ENCODE measurements at regions not wholly inside any gene's neighbourhood (a gene's known extent, or its start where the extent isn't known, plus 50 kb on each side); places are given as distances from the start of the nearest gene placed in this dataset.

DNA sequence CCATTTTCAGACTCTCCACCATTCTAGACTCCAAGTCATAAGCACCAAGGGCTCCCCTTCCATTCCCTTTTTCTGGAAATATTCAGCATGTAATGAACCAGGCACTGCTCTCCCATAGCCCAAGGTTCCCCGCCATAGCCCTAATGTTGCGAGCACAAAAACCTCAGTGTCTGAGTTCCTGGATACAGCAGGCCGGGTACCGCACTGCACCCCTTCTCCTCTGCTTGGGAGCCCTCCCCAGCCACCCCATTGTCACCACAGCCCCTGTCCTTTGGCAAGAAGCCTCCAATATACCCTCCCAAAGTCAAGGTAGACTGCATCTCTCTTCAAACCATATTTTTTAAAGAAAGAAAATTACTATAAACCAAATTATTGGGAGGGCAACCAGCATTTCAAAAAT is 1341.1 kb downstream of the BRD1 start:
- ChIA-PET POLR2A (no interaction called here), CTCF (no interaction called here)
- Histone ChIP-seq H3K27ac (ENCODE audit: low read length) (no peak overlapping the region), H3K36me3 (ENCODE audit: control insufficient read depth, insufficient read depth, low read length) (no peaks in the 10 kb centered on the region), H3K9me3 (ENCODE audit: control insufficient read depth, insufficient read depth, low read depth, low read length) (no peaks in the 10 kb centered on the region), H3K4me1 (ENCODE audit: control insufficient read depth, insufficient read depth, low read length) (no peaks in the 10 kb centered on the region), H3K4me3 (ENCODE audit: low read depth in 2 of 2, low read length in 2 of 2) (no peak overlapping the region), H3K27me3 (ENCODE audit: control insufficient read depth, insufficient read depth, low read length) (no peaks in the 10 kb centered on the region)
- no peak for ATAC-seq
- no TSS peak for BruUV-seq (replicated peaks)
- TF ChIP-seq POLR2AphosphoS5 (IDR thresholded peaks at IDR 0.05; ENCODE audit: low read depth, low read length) (no peak), TCF7L2 (IDR thresholded peaks at IDR 0.05; ENCODE audit: low read depth, low read length) (no peak), SIN3A (IDR thresholded peaks at IDR 0.05; ENCODE audit: borderline replicate concordance, insufficient read depth, low read depth, low read length) (no peak)
- TF ChIP-seq, protein P1, sequence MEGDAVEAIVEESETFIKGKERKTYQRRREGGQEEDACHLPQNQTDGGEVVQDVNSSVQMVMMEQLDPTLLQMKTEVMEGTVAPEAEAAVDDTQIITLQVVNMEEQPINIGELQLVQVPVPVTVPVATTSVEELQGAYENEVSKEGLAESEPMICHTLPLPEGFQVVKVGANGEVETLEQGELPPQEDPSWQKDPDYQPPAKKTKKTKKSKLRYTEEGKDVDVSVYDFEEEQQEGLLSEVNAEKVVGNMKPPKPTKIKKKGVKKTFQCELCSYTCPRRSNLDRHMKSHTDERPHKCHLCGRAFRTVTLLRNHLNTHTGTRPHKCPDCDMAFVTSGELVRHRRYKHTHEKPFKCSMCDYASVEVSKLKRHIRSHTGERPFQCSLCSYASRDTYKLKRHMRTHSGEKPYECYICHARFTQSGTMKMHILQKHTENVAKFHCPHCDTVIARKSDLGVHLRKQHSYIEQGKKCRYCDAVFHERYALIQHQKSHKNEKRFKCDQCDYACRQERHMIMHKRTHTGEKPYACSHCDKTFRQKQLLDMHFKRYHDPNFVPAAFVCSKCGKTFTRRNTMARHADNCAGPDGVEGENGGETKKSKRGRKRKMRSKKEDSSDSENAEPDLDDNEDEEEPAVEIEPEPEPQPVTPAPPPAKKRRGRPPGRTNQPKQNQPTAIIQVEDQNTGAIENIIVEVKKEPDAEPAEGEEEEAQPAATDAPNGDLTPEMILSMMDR (IDR thresholded peaks at IDR 0.05): no peak
- TF ChIP-seq, protein P2, sequence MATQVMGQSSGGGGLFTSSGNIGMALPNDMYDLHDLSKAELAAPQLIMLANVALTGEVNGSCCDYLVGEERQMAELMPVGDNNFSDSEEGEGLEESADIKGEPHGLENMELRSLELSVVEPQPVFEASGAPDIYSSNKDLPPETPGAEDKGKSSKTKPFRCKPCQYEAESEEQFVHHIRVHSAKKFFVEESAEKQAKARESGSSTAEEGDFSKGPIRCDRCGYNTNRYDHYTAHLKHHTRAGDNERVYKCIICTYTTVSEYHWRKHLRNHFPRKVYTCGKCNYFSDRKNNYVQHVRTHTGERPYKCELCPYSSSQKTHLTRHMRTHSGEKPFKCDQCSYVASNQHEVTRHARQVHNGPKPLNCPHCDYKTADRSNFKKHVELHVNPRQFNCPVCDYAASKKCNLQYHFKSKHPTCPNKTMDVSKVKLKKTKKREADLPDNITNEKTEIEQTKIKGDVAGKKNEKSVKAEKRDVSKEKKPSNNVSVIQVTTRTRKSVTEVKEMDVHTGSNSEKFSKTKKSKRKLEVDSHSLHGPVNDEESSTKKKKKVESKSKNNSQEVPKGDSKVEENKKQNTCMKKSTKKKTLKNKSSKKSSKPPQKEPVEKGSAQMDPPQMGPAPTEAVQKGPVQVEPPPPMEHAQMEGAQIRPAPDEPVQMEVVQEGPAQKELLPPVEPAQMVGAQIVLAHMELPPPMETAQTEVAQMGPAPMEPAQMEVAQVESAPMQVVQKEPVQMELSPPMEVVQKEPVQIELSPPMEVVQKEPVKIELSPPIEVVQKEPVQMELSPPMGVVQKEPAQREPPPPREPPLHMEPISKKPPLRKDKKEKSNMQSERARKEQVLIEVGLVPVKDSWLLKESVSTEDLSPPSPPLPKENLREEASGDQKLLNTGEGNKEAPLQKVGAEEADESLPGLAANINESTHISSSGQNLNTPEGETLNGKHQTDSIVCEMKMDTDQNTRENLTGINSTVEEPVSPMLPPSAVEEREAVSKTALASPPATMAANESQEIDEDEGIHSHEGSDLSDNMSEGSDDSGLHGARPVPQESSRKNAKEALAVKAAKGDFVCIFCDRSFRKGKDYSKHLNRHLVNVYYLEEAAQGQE (IDR thresholded peaks at IDR 0.05; ENCODE audit: insufficient read depth in 1 of 2, low read depth in 2 of 2, low read length in 1 of 2): no peak
- no peak for DNase-seq (ENCODE audit: low read depth, low spot score)
- in situ Hi-C loops (cut with HindIII; ENCODE audit: low pct_unique_long_range_greater_than_20kb, low sequenced_read_pairs): no loop called here
- intact Hi-C loops (cut with micrococcal nuclease; ENCODE audit: unreplicated experiment): no loop called here

DNA sequence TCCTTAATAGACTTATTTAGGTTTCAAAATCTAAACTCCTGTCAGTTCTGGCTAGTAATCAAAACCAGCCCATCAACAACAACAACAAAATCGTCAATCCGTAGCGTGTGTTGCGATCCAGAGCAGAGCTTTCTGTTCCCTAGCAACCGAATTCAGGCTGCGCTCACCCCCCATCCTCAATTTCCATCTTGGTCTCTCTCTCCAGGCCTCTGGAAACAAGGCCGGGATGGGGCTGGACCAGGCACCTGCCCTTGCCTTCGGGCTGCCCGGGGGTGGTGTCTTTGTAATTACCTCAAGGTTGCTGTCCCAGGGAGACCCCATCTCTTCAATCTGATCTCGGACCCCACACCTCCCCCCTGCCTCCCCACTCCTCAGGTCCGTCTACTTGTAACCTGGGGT is 1341.5 kb downstream of the BRD1 start:
- no peak overlapping the region for H3K27ac ChIP-seq (ENCODE audit: low read length)
- POLR2A ChIA-PET: no interaction called here
- in situ Hi-C loops (cut with HindIII; ENCODE audit: low pct_unique_long_range_greater_than_20kb, low sequenced_read_pairs): no loop called here
- CTCF ChIA-PET: no interaction called here
- no peaks in the 10 kb centered on the region for H3K9me3 ChIP-seq (ENCODE audit: control insufficient read depth, insufficient read depth, low read depth, low read length)
- intact Hi-C loops (cut with micrococcal nuclease; ENCODE audit: unreplicated experiment): no loop called here
- no peak overlapping the region for H3K4me3 ChIP-seq (ENCODE audit: low read depth in 2 of 2, low read length in 2 of 2)
- no TSS peak for BruUV-seq (replicated peaks)
- TF ChIP-seq, protein P1 (IDR thresholded peaks at IDR 0.05): no peak
- TF ChIP-seq, protein P2 (IDR thresholded peaks at IDR 0.05; ENCODE audit: insufficient read depth in 1 of 2, low read depth in 2 of 2, low read length in 1 of 2): no peak
- no peak for TF ChIP-seq POLR2AphosphoS5 (IDR thresholded peaks at IDR 0.05; ENCODE audit: low read depth, low read length)
- no peak for TF ChIP-seq TCF7L2 (IDR thresholded peaks at IDR 0.05; ENCODE audit: low read depth, low read length)
- no peak for TF ChIP-seq SIN3A (IDR thresholded peaks at IDR 0.05; ENCODE audit: borderline replicate concordance, insufficient read depth, low read depth, low read length)
- DNase-seq (ENCODE audit: low read depth, low spot score) (no peak), ATAC-seq (no peak)
- no peaks in the 10 kb centered on the region for H3K36me3 ChIP-seq (ENCODE audit: control insufficient read depth, insufficient read depth, low read length)
- no peaks in the 10 kb centered on the region for H3K4me1 ChIP-seq (ENCODE audit: control insufficient read depth, insufficient read depth, low read length)
- H3K27me3 ChIP-seq (ENCODE audit: control insufficient read depth, insufficient read depth, low read length): no peaks in the 10 kb centered on the region

Data from Panc1 (cell line).